GM21737 (cell line): ENCODE measurements at regions not wholly inside any gene's neighbourhood (a gene's known extent, or its start where the extent isn't known, plus 50 kb on each side); places are given as distances from the start of the nearest gene placed in this dataset.

Experiments
- ATAC-seq: cut with Tn5 transposase; IDR thresholded peaks from one replicate; pipeline ENCODE4 v1.9.1; 2021; ENCODE audit warnings: mild to moderate bottlenecking, moderate library complexity; ENCODE audit not compliant: unreplicated experiment

DNA sequence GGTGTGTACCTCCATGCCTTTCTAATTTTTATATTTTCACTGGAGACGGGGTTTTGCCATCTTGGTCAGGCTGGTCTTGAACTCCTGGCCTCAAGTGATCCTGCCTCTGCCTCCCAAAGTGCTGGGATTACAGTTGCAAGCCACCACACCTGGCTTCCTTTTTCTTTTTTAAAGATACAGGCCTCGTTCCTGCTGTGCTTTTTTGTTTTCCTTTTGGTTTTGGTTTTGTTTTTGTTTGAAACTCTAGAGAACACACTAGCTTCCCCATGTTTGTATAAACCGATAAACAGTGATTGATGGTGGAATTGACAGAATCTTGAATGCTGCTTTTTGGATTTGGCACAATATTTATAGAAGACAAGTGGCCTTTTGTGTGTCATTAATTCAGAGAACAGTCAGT is 1603.4 kb downstream of the MAT2B start:
- ATAC-seq = no peak

DNA sequence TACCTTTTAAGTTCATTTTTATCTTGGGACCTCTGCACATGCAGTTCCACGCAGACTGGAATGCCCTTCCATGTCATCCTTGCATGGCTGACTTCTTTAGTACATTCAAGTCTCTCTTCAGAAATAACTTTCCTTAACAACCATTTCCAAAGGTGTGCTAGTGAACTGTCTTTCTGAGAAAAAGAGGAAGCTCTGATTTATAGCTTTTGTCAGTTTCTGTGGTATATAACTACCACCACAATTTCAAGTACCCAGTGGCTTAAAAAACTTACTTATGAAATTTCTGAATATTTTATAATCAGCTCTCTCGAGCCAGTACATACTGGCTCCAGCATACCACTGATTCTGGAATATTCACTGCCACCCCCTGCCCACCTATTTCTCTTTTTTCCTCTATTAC is 1613.8 kb downstream of the MAT2B start:
- ATAC-seq = no peak

DNA sequence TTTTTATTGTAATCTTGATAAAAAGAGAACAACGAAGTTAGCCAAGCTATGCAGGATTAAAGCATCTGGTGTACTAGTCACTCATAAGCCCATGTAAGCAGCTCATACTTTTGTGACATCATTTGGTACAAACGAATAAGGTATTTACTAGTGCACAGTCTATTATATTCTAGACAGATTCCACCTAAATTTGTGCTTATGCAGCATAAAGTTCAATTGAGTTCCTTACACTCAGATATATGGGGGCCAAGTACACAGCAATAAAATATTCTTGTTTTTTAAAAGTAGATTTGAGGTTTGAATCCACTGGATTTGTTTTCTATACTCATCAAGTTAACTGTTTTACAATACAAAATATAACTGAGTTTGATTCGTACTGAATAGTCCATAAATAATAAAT is 1621.2 kb downstream of the MAT2B start:
- ATAC-seq = no peak

DNA sequence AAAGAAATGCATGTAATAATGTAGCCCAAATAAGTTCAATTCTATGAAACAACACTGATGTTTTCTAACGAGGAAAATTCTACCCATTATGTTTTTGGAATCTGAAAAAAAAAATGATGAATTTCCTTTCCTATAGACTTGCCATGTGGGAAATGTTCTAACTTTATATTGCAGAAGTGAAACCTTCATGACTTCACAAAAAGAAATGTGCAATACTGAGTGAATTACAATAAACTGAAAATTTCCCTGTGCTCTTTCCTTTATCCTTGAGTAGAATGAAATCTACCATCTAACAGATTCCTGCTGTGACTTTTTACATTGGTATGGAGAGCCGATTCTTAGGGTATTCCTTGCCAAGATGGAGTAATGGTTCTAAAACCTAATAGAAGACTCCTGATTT is 1622.5 kb downstream of the MAT2B start:
- ATAC-seq = no peak

DNA sequence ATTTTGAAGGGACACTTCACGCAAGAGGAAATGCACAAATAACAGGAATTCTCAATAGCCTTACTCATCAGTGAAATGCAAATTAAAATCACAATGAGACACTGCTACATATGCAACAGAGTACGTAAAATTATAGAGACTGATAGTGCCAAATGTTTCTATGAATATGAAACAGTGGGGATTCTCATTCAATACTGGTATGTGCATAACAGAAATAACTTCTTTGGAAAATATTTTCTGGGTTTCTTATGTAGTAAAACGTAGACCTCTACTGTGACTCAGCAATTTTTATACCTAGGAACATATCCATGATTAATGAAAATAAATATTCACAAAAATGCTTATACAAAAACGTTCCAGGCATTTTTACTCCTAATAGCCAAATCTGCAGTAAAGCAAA is 1625.2 kb downstream of the MAT2B start:
- ATAC-seq = no peak

DNA sequence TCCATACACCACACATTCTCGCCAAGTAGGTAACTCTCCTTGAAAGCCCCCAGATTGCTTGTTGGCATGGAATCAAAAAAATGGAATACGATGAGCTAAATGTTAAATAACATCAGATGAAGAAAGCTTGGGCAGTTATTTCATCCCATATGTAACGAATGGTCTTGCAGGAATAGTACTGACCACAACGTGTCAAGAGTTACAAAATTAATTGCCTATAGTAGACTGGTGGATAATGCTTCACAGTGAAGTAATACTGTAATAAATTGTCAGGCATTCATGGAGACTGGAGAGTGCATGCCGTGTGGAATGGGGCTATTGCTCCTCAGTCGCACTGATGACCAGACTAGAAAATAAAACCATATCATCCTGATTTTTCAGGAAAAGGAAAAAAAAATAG is 1628.7 kb downstream of the MAT2B start:
- ATAC-seq = no peak

DNA sequence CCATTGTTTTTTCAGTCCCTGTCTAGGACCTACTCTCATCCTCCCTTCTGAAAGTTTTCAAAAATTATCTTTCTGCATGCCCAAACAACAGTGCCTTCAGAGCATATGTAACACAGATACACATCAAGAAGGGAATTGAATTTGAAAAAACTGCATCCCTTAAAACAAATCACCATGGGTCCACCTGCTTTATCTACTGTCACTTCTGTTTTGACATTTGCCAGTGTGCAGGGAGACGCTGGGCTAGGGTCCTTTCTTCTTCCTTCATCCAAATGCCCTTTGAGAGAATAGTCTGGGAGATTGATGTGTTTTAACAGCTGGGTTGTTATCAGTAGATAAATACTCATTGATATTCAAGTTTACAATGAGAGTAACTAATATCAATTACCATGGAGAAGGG is 1630.1 kb downstream of the MAT2B start:
- no peak for ATAC-seq

DNA sequence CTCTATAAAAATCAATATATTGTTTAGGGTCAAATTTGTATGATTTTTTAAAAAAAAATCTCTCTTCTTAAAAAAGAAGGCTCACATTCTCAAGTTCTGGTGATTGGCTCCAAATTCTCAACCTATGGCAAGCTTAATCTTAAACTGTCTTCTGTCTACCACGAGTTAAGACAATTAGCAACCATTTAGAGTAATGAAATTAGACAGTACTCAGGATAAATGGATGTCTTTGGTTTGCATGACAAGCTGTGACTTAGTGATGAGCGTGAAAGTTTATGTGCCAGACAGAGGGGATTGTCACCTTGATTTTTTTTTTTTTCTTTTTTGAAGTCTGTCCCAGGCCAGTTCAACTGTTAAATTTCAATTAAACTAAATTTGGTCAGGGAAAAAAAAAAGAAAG is 1632.3 kb downstream of the MAT2B start:
- no peak for ATAC-seq

DNA sequence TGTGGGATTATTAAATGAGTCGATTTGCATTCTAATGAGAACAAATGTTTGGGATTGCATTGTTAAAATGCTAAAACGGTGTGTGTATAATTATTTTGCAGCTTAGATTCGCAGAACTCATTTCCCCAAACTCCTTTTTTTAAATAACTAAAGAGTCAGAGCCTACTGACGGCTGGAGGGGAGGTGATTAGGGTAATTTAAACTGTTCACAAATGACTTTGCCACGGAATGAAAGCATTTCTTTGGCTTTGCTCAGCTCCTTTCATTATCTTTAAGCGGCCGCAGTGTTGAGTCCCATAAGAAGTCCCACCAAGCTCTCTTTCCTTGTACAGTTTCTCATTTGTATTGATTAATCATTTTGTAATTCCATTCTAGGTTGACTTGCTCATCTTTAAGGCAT is 1632.8 kb downstream of the MAT2B start:
- no peak for ATAC-seq

DNA sequence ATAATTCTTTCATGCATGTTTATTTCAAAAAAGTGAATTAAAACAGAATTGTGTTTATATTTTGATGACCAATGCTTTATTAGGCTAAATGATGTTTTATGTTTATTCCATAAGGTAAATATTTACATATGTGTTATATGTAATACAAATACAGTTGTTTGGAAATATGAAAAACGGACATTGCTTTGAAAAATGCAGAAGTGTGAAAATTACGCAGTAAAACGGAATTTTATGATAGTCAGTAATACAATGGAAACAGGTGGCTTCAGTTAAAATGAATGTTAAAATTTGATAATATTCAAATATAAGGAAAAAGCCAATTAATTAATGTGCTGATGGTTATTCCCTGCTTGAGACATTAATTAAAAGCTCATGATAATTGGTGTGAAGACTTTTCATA is 1633.8 kb downstream of the MAT2B start:
- no peak for ATAC-seq

DNA sequence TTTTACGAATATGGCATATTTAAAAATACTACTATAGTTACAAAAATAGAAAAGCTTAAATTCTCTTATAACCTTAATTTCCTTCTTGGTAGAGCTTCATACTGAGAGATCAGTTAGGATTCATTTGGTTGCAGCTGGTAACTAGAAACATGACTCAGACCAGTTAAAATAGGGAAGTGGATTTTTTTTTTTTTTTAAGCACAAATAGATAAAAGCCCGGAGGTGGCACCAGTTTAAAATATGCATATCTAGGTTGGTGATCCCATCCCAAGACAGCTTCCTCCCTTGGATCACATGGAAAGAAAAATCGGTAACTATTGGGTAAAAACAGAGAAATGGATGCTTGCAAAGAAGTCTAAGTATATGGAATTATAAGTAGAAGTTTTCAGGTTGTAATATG is 1634.3 kb downstream of the MAT2B start:
- no peak for ATAC-seq

DNA sequence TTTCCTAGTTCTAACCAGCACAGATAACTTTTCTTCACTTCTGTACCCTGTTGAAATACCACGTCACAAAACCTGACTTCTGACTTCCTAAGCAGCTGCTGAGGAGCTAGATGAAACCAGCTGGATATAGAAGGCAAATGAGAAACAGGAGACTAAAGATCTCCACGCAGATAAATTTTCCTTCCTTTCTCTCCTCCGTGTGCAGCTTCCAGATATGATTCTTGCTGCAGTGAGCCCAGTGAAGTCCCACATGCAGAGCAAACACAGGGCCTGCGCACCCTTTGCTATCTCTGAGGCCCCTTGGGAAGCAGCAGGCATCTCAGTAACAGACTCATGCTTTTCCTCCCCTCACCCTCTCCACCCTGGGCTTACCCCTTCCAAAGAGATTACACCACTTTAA is 1638.3 kb downstream of the MAT2B start:
- ATAC-seq = no peak

DNA sequence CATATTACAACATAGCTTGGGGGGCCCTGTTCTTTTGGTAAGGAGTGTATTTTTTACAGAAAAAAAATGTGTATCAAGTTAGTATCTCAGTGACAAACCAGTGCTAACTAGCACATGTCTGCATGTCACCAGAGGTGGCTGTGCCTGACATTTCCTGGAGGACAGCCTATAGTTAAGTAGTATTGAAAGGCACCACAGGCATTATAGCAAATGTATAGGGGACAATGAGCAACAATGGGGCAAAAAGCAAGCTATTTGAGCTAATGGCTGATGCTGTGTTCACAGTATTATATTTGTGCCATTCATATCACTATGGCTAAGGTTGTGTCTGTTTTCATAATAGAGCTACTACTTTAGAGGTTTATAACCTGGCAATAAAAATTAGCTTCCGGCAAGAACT is 1644.0 kb downstream of the MAT2B start:
- ATAC-seq = no peak

DNA sequence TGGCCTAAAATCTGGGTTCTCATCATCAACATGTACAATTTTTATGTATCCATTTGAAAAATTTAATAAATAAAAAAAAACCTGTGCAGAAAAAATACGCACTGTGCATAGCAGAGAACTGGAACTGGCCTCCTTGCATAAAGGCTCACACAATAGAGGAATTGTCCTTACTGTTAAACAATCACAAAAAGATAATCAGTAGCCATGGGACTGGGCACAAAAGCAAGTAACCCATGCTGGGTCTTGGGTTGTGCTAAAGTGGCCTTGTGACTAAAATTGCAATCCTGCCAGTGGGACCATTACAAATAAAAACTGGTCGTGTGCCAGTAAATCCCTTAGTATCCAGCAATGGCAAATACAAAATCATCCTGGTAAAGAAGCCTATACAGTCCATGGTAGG is 1646.6 kb downstream of the MAT2B start:
- no peak for ATAC-seq

DNA sequence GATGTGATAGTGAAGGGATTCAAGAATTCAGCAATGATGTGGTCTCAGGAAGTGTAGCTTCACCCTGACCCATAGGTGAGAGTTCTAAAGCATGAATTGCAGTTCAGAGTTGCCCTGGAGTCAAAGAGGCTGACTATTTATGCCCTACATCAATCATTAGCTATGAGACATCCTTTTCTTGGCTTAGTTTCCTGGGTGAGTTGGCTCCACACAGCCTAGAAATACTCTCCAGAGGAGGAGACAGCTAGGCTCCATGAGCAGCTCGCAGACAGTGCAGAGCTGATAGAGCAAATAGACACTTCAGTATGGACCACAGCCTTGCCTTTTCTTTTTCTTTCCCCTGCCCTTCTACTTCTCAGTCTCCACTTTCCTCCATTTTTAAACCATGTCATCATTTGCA is 1651.8 kb downstream of the MAT2B start:
- ATAC-seq = no peak

DNA sequence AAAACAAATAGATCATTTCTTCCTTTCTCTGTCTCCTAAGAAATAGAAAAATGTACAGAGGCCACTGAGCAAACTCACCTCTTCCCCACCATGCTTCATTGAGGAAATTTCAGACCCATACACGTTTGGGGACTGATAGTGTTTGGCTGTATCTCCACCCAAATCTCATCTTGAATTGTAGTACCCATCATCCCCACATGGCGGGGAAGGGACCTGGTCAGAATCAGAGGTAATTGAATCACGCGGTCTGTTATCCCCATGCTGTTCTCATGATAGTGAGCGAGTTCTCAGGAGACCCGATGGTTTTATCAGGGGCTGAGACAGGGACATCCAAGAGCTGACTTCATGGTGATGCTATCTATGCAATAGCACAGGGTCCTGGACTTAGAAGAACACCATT is 1655.8 kb downstream of the MAT2B start:
- no peak for ATAC-seq

DNA sequence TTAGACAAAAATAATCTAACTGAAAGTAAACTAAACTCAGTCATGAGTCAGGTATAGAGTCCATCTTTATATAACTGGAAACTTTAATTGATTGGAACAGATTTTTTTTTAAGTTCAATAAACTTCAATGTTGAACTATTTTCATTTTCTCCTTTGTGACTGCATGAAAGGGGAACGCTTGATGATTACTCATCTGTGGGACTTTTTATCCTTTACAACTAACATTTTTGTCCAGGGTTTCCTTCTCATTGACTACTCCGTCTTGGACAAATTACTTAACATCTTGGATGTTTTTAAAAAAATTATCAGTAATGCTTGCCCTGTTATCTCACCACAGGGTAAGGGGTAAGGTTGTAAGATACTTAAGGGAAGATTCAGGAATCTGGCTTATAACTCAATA is 1658.4 kb downstream of the MAT2B start:
- no peak for ATAC-seq

DNA sequence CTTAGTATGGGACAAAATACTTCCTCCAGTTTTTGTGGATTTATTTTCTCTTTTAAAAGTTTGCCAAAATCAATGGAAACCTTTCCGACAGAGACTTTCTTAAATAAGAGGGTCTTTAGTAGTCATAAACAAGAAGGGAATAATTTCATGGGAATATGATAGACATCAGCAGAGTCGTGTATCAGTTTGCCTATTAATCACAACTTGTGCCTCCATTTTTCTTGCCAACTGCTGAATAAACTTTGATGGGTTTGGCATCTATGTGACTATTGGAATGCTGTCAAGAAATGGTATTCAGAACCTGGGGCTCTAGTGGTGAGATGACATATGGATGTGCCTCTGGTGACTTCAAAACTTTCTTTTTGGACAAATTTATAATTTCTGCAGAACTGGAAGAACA is 1668.2 kb downstream of the MAT2B start:
- no peak for ATAC-seq

DNA sequence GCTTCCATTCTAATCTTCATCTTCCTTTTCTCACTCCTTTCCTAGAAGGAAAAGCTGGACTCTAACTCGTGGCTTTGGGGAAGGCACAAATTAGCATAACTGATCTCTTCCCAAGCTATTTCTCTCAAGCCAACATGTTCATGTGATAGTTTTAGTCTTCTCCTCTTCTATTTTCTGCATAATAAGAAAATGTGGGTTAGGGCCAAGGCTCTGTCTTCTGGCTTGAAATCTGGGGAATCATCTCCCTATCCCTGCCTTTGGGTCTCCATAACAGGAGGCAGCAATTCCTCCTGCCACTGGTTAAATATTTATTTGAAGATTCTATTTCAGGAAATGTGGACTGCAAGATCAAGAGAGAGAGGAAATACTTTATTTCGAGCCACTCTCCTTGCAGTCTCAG is 1669.6 kb downstream of the MAT2B start:
- no peak for ATAC-seq

DNA sequence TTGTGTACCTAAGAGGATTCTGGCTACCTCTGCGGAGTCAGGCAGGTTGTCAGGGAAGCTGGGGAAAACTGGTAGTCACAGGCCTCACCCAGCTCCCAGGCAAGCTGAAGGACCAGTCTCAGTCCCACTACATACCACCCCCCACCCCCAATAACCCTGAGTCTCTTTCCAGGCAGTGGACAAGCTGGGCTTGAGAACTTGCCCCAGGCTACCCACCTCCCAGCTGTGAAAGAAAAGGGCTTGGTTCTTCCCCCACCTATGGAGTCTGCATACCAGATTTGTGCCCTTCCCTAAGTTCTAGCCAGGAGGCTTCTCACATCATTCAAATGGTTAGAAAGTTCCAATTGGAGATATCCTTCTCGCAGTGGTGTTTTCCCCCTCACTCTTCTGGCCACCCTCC is 1678.8 kb downstream of the MAT2B start:
- ATAC-seq = no peak

DNA sequence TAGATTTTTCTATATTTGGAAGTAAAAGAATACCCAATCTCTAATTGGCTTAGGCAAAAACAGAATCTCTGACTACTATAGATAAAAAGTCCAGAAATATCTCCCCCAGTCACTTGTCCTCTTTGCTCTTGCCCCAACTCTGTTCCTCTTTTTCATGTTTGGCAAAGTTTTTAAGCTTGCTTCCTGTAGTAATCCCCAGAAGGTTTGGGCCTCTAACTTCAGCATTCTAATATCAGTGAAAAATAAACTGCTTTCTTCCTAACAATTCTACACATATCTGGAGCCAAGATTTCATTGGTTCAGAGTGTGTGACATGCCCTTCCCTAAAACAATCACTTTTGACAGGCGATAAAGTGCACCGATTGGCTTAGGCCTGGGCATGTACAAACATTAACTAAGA is 1680.3 kb downstream of the MAT2B start:
- no peak for ATAC-seq

DNA sequence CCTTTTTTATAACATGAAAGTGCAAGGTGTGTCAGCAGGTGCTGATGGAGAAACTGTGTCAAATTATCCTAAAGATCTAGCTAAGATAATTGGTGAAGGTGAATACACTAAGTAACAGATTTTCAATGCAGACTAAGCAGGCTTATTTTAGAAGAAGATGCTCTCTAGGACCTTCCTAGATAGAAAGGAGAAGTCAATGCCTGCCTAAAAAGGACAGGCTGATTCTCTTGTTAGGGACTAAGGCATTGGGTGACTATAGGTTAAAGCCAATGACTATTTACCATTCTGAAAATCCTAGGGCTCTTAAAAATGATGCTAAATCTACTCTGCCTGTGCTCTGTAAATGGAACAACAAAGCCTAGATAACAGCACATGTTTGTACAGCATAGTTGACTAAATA is 1682.4 kb downstream of the MAT2B start:
- no peak for ATAC-seq

DNA sequence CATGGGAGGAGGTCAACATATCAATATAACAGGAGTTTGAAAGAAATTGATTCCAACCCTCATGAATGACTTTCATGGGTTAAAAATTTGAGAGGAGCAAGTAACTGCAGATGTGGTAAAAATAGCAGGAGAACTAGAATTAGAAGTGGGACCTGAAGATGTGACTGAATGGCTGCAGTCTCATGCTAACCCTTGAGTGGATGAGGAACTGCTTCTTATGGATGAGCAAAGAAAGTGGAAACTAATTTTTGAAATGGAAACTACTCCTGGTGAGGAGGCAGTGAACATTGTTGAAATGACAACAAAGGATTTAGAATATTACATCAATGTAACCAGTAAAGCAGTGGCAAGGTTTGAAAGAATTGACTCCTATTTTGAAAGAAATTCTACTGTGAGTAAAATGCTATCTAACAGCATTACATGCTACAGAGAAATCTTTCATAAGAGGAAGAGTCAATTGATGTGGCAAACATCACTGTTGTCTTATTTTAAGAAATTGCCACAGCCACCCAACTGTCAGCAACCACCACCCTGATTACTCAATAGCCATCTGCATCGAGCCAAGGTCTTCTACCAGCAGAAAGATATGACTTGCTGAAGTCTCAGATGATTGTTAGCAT is 1683.2 kb downstream of the MAT2B start:
- no peak for ATAC-seq

DNA sequence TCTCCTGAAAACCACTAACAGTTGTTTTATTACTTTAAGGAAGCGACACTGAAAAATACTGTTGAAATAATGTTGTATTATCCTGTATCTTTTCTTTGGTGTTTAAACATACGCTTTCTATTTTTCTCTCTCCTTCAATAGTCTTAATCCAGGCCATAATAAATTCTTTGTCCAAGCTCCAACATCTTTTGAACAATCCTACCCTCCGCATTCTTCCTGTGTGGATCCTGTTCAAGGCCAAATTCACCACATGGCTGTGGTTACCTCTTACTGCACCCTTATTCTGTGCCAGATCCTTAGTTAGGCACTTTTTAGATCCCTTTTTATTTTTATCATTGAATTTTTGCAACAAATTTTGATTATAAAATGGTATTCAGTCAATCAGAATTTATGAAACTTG is 1691.5 kb downstream of the MAT2B start:
- no peak for ATAC-seq
